ENCODE measurements at regions not wholly inside any gene's neighbourhood (a gene's known extent, or its start where the extent isn't known, plus 50 kb on each side); places are given as distances from the start of the nearest gene placed in this dataset.

DNA sequence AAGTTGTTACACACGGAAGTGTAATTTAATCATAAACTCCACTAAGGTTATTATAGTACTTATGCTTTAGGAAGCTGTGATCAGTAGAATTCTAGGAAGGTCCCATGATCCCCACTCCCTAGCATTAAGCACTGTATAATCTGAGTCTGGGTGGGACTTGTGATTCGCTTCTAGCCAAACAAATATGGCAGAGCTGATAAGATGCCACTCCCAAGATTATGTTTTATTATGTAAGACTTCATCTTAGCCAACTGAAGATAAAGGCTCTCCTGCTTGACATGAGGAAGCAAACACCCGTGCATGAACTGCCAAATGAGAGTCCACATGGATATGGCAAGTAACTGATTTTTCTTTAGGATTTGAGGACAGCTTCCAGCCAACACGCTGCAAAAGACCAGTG, 186.4 kb upstream of the NDST3 start:
- no peak overlapping the region for H3K23ac ChIP-seq (ENCODE audit: low read length in 2 of 2)
- no peak for DNase-seq
- 95% methylated on average over 3 of the region's 4 CpGs for WGBS
- no peak overlapping the region for H2AK5ac ChIP-seq (ENCODE audit: low read length, severe bottlenecking)
- no peak overlapping the region for H4K91ac ChIP-seq (ENCODE audit: low read length)
- H3K18ac ChIP-seq (ENCODE audit: low read depth in 1 of 2, low read length in 2 of 2): no peak overlapping the region
- H3K36me3 ChIP-seq (ENCODE audit: control insufficient read depth in 1 of 2, insufficient read depth in 2 of 2, low read depth in 1 of 2, low read length in 2 of 2): no peaks in the 10 kb centered on the region
- H3K79me1 ChIP-seq (replicated peaks; ENCODE audit: low read length, poor library complexity, severe bottlenecking): no peaks in the 10 kb centered on the region
- no peak overlapping the region for H2BK5ac ChIP-seq (ENCODE audit: low read depth, low read length, poor library complexity, severe bottlenecking)
- H4K8ac ChIP-seq (ENCODE audit: low read length): no peak overlapping the region
- no peaks in the 10 kb centered on the region for H3K4me1 ChIP-seq (ENCODE audit: control insufficient read depth, insufficient read depth, low read depth, low read length)
- H3K9ac ChIP-seq (ENCODE audit: low read length): no peak overlapping the region
- H3K4me2 ChIP-seq (ENCODE audit: low read length, poor library complexity, severe bottlenecking): no peak overlapping the region
- H2BK120ac ChIP-seq (ENCODE audit: low read depth, low read length): no peak overlapping the region
- H3K4ac ChIP-seq (ENCODE audit: low read depth in 1 of 2, low read length in 2 of 2): no peak overlapping the region
- no peak overlapping the region for H2BK12ac ChIP-seq (ENCODE audit: low read length in 2 of 2)
- H3K27me3 ChIP-seq (ENCODE audit: control insufficient read depth in 1 of 2, insufficient read depth in 1 of 2, low read length in 2 of 2): no peaks in the 10 kb centered on the region
- no peak overlapping the region for H2BK15ac ChIP-seq (ENCODE audit: low read depth, poor library complexity, severe bottlenecking)
- H2AFZ ChIP-seq (ENCODE audit: low read depth, low read length): no peak overlapping the region
- no peak overlapping the region for H3K14ac ChIP-seq (ENCODE audit: low read length in 2 of 2)
- H3K4me3 ChIP-seq (ENCODE audit: insufficient read depth in 1 of 2, low read depth in 1 of 2, low read length in 2 of 2): no peak overlapping the region
- no peak overlapping the region for H3K27ac ChIP-seq (ENCODE audit: low read length, poor library complexity, severe bottlenecking)
- H3K9me3 ChIP-seq (ENCODE audit: control insufficient read depth, low read length): peaks cover 32% of the 10 kb centered on the region

DNA sequence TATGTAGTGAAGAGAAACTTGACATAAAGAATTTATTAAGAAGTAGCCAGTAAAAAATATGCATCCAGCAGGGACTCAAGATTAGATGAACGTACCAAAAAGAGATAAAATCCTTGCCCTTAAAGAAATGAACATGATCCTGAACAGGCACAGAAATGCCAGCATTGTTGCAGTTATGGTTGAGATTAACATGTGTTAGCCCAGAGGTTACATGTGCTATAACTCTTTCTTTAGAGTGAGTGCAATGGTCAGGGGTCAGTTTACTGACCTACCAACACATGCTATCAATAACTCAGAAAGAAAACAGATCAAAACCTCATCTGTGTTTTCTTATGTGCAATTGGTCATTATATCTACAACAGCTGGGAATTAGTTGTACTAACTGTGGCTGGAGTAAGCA, 166.1 kb upstream of the NDST3 start:
- H3K18ac ChIP-seq (ENCODE audit: low read depth in 1 of 2, low read length in 2 of 2): no peak overlapping the region
- DNase-seq: no peak
- no peak overlapping the region for H3K4me2 ChIP-seq (ENCODE audit: low read length, poor library complexity, severe bottlenecking)
- H4K8ac ChIP-seq (ENCODE audit: low read length): no peak overlapping the region
- no peak overlapping the region for H3K4ac ChIP-seq (ENCODE audit: low read depth in 1 of 2, low read length in 2 of 2)
- H2AK5ac ChIP-seq (ENCODE audit: low read length, severe bottlenecking): no peak overlapping the region
- no peaks in the 10 kb centered on the region for H3K4me1 ChIP-seq (ENCODE audit: control insufficient read depth, insufficient read depth, low read depth, low read length)
- no peak overlapping the region for H4K91ac ChIP-seq (ENCODE audit: low read length)
- no peak overlapping the region for H3K23ac ChIP-seq (ENCODE audit: low read length in 2 of 2)
- no peaks in the 10 kb centered on the region for H3K79me1 ChIP-seq (replicated peaks; ENCODE audit: low read length, poor library complexity, severe bottlenecking)
- H2BK5ac ChIP-seq (ENCODE audit: low read depth, low read length, poor library complexity, severe bottlenecking): no peak overlapping the region
- H3K9ac ChIP-seq (ENCODE audit: low read length): no peak overlapping the region
- no peak overlapping the region for H3K14ac ChIP-seq (ENCODE audit: low read length in 2 of 2)
- no peak overlapping the region for H2BK15ac ChIP-seq (ENCODE audit: low read depth, poor library complexity, severe bottlenecking)
- no peak overlapping the region for H3K27ac ChIP-seq (ENCODE audit: low read length, poor library complexity, severe bottlenecking)
- H2BK12ac ChIP-seq (ENCODE audit: low read length in 2 of 2): no peak overlapping the region
- WGBS: 20% methylated on average over 1 of the region's 1 CpG
- no peaks in the 10 kb centered on the region for H3K27me3 ChIP-seq (ENCODE audit: control insufficient read depth in 1 of 2, insufficient read depth in 1 of 2, low read length in 2 of 2)
- H2BK120ac ChIP-seq (ENCODE audit: low read depth, low read length): no peak overlapping the region
- H3K4me3 ChIP-seq (ENCODE audit: insufficient read depth in 1 of 2, low read depth in 1 of 2, low read length in 2 of 2): no peak overlapping the region
- no peak overlapping the region for H2AFZ ChIP-seq (ENCODE audit: low read depth, low read length)
- H3K9me3 ChIP-seq (ENCODE audit: control insufficient read depth, low read length): peaks cover 6% of the 10 kb centered on the region
- H3K36me3 ChIP-seq (ENCODE audit: control insufficient read depth in 1 of 2, insufficient read depth in 2 of 2, low read depth in 1 of 2, low read length in 2 of 2): no peaks in the 10 kb centered on the region

DNA sequence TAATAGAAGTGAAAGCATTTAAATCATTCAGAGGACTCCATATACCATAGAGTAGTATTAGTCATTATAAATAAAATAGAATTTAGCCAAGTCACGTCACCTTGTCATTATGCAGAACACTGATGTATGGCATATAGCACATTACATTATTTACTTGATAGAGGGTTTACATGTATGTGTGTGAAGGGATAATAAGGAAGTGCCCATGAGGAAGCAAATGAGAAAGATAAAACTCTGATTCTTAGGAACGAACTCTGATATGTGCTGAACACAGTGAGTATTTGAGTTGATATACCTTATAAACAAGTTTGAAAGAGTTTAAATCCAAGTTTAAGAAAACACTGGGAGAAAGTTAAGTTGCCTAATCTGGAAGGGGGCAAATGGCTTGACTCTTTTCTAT, 160.5 kb upstream of the NDST3 start:
- Histone ChIP-seq H3K9ac (ENCODE audit: low read length) (no peak overlapping the region), H2AK5ac (ENCODE audit: low read length, severe bottlenecking) (no peak overlapping the region), H2BK12ac (ENCODE audit: low read length in 2 of 2) (no peak overlapping the region), H3K18ac (ENCODE audit: low read depth in 1 of 2, low read length in 2 of 2) (no peak overlapping the region), H3K4me2 (ENCODE audit: low read length, poor library complexity, severe bottlenecking) (no peak overlapping the region), H3K36me3 (ENCODE audit: control insufficient read depth in 1 of 2, insufficient read depth in 2 of 2, low read depth in 1 of 2, low read length in 2 of 2) (no peaks in the 10 kb centered on the region), H3K23ac (ENCODE audit: low read length in 2 of 2) (no peak overlapping the region), H3K4me3 (ENCODE audit: insufficient read depth in 1 of 2, low read depth in 1 of 2, low read length in 2 of 2) (no peak overlapping the region), H4K8ac (ENCODE audit: low read length) (no peak overlapping the region), H3K27me3 (ENCODE audit: control insufficient read depth in 1 of 2, insufficient read depth in 1 of 2, low read length in 2 of 2) (no peaks in the 10 kb centered on the region), H3K4me1 (ENCODE audit: control insufficient read depth, insufficient read depth, low read depth, low read length) (no peaks in the 10 kb centered on the region), H3K79me1 (replicated peaks; ENCODE audit: low read length, poor library complexity, severe bottlenecking) (no peaks in the 10 kb centered on the region), H2BK5ac (ENCODE audit: low read depth, low read length, poor library complexity, severe bottlenecking) (no peak overlapping the region), H3K9me3 (ENCODE audit: control insufficient read depth, low read length) (peaks cover 8% of the 10 kb centered on the region), H2AFZ (ENCODE audit: low read depth, low read length) (no peak overlapping the region), H4K91ac (ENCODE audit: low read length) (no peak overlapping the region), H2BK15ac (ENCODE audit: low read depth, poor library complexity, severe bottlenecking) (no peak overlapping the region), H2BK120ac (ENCODE audit: low read depth, low read length) (no peak overlapping the region), H3K14ac (ENCODE audit: low read length in 2 of 2) (no peak overlapping the region), H3K4ac (ENCODE audit: low read depth in 1 of 2, low read length in 2 of 2) (no peak overlapping the region), H3K27ac (ENCODE audit: low read length, poor library complexity, severe bottlenecking) (no peak overlapping the region)
- no peak for DNase-seq
- 100% methylated on average over 1 of the region's 2 CpGs for WGBS

DNA sequence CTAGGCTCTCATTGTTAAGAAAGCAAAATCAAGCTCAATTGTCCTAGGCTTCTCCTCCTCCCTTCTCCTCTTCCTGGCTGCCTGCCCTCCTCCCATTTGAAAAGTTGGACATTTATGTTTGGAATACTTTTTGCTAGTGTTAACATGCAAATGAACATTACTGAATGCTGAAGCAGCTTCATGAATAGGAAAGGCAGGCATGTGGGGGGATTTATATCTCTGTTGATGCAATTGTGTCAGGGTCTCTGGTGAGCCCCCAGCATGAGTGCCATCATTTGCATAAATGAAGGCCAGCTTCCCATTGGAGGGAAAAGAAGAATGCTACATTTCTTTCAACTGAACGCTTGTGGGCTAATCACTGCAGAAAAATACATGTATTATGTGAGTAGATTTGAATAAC, 160.1 kb upstream of the NDST3 start:
- Histone ChIP-seq H3K9me3 (ENCODE audit: control insufficient read depth, low read length) (peaks cover 8% of the 10 kb centered on the region), H2AK5ac (ENCODE audit: low read length, severe bottlenecking) (no peak overlapping the region), H3K79me1 (replicated peaks; ENCODE audit: low read length, poor library complexity, severe bottlenecking) (no peaks in the 10 kb centered on the region), H2BK15ac (ENCODE audit: low read depth, poor library complexity, severe bottlenecking) (no peak overlapping the region), H3K27ac (ENCODE audit: low read length, poor library complexity, severe bottlenecking) (no peak overlapping the region), H4K8ac (ENCODE audit: low read length) (no peak overlapping the region), H3K23ac (ENCODE audit: low read length in 2 of 2) (no peak overlapping the region), H2BK120ac (ENCODE audit: low read depth, low read length) (no peak overlapping the region), H4K91ac (ENCODE audit: low read length) (no peak overlapping the region), H3K27me3 (ENCODE audit: control insufficient read depth in 1 of 2, insufficient read depth in 1 of 2, low read length in 2 of 2) (no peaks in the 10 kb centered on the region), H2AFZ (ENCODE audit: low read depth, low read length) (no peak overlapping the region), H3K4ac (ENCODE audit: low read depth in 1 of 2, low read length in 2 of 2) (no peak overlapping the region), H3K9ac (ENCODE audit: low read length) (no peak overlapping the region), H2BK12ac (ENCODE audit: low read length in 2 of 2) (no peak overlapping the region), H3K4me1 (ENCODE audit: control insufficient read depth, insufficient read depth, low read depth, low read length) (no peaks in the 10 kb centered on the region), H3K4me2 (ENCODE audit: low read length, poor library complexity, severe bottlenecking) (no peak overlapping the region), H3K4me3 (ENCODE audit: insufficient read depth in 1 of 2, low read depth in 1 of 2, low read length in 2 of 2) (no peak overlapping the region), H3K14ac (ENCODE audit: low read length in 2 of 2) (no peak overlapping the region), H3K36me3 (ENCODE audit: control insufficient read depth in 1 of 2, insufficient read depth in 2 of 2, low read depth in 1 of 2, low read length in 2 of 2) (no peaks in the 10 kb centered on the region), H2BK5ac (ENCODE audit: low read depth, low read length, poor library complexity, severe bottlenecking) (no peak overlapping the region), H3K18ac (ENCODE audit: low read depth in 1 of 2, low read length in 2 of 2) (no peak overlapping the region)
- DNase-seq: no peak
- no CpG with 5 or more reads among the region's 1 CpG for WGBS
